ENCODE measurements at regions not wholly inside any gene's neighbourhood (a gene's known extent, or its start where the extent isn't known, plus 50 kb on each side); places are given as distances from the start of the nearest gene placed in this dataset.

DNA sequence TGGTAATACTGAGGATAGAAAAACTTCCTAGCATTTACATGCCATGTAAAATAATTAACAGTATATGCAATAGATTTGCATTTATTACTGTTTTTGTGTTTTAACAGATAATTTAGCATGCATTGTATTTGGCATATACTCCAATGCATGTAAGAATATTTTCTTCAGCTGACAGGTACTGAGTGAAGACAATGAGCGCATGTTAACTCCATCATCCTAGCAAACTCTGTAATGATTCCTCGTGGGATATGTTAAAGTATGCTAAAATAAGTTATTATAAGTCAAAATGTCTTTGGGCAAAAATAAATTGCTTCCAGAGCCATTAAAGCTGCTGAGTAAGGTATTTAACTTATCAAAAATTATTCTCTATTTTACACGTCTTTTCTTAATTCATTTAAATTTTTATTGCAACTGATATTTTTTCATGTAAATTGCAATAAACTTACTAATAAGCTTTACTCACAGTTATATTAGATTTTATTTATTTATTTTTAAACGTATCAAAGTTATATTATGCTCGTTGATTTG lies 616.4 kb upstream of the NDST4 start:
- Histone ChIP-seq H3K4me1 (no peaks in the 10 kb centered on the region), H3K36me3 (no peaks in the 10 kb centered on the region), H3K27ac (no peak overlapping the region), H3K4me3 (no peak overlapping the region), H3K9me3 (no peaks in the 10 kb centered on the region), H3K27me3 (no peaks in the 10 kb centered on the region)
- TF ChIP-seq, protein P1, sequence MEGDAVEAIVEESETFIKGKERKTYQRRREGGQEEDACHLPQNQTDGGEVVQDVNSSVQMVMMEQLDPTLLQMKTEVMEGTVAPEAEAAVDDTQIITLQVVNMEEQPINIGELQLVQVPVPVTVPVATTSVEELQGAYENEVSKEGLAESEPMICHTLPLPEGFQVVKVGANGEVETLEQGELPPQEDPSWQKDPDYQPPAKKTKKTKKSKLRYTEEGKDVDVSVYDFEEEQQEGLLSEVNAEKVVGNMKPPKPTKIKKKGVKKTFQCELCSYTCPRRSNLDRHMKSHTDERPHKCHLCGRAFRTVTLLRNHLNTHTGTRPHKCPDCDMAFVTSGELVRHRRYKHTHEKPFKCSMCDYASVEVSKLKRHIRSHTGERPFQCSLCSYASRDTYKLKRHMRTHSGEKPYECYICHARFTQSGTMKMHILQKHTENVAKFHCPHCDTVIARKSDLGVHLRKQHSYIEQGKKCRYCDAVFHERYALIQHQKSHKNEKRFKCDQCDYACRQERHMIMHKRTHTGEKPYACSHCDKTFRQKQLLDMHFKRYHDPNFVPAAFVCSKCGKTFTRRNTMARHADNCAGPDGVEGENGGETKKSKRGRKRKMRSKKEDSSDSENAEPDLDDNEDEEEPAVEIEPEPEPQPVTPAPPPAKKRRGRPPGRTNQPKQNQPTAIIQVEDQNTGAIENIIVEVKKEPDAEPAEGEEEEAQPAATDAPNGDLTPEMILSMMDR (IDR thresholded peaks at IDR 0.05): no peak
- TF ChIP-seq EP300 (IDR thresholded peaks at IDR 0.05; ENCODE audit: low read depth) (no peak), POLR2AphosphoS5 (IDR thresholded peaks at IDR 0.05) (no peak), POLR2A (IDR thresholded peaks at IDR 0.05) (no peak)
- in situ Hi-C loops (cut with MboI; ENCODE audit: low pct_ligation_motif_present in 1 of 4, low pct_unique_long_range_greater_than_20kb in 1 of 4, low sequenced_read_pairs in 3 of 4): no loop called here
- no peak for DNase-seq
- intact Hi-C loops (cut with DNase I; ENCODE audit: low total_unique reads): no loop called here
- WGBS, 2 donors (ENCODE audit: low coverage in 1 of 2): 75 to 80% methylated on average over 5 of the region's 5 CpGs

DNA sequence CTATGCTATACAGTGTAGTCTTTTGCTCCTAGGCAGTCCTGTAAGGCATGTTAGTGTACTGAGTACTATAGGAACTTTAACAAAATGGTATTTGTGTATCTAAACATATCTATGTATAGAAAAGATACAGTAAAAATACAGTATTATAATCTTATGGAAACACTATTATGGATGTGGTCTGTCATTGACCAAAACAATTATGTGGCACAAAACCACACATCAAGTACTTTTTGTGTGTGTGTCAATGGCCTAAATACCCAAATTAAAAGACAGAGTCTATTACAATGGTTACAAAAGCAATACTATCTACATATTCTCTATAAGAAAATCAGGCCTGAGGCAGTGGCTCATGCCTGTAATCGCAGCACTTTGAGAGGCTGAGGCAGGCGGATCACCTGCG lies 610.2 kb upstream of the NDST4 start:
- in situ Hi-C loops (cut with MboI; ENCODE audit: low pct_ligation_motif_present in 1 of 4, low pct_unique_long_range_greater_than_20kb in 1 of 4, low sequenced_read_pairs in 3 of 4) (no loop called here), intact Hi-C loops (cut with DNase I; ENCODE audit: low total_unique reads) (no loop called here)
- no peaks in the 10 kb centered on the region for H3K36me3 ChIP-seq
- TF ChIP-seq, protein P1 (IDR thresholded peaks at IDR 0.05): no peak
- TF ChIP-seq EP300 (IDR thresholded peaks at IDR 0.05; ENCODE audit: low read depth) (no peak), POLR2AphosphoS5 (IDR thresholded peaks at IDR 0.05) (no peak), POLR2A (IDR thresholded peaks at IDR 0.05) (no peak)
- H3K27ac ChIP-seq: no peak overlapping the region
- H3K27me3 ChIP-seq: no peaks in the 10 kb centered on the region
- no peaks in the 10 kb centered on the region for H3K4me1 ChIP-seq
- no peak overlapping the region for H3K4me3 ChIP-seq
- H3K9me3 ChIP-seq: no peaks in the 10 kb centered on the region
- DNase-seq: no peak
- 89% methylated on average over 3 of the region's 3 CpGs; no CpG with 5 or more reads in 1 of the 2 donors for WGBS, 2 donors (ENCODE audit: low coverage in 1 of 2)

DNA sequence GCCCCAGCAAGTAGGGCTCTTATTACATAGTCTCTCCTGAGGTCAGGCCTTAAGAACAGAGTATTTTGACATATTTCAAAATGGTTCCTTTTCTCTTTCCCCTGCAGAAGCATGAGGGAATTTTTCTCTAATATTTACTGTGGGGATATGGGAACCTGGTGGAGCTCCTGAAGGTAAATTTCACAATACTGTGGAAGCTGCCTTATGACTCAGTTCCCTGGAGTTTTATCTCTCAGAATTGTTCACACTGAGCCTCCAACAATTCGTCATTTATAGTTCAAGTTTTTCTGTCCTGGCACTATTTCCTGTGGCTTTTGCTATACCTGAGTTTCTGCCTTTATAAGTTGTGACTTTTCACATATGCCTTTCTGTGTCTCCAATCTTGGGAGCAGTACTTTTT lies 607.2 kb upstream of the NDST4 start:
- no peak for DNase-seq
- Histone ChIP-seq H3K27ac (no peak overlapping the region), H3K27me3 (no peaks in the 10 kb centered on the region), H3K4me1 (no peaks in the 10 kb centered on the region), H3K4me3 (no peak overlapping the region), H3K9me3 (no peaks in the 10 kb centered on the region), H3K36me3 (no peaks in the 10 kb centered on the region)
- intact Hi-C loops (cut with DNase I; ENCODE audit: low total_unique reads): no loop called here
- in situ Hi-C loops (cut with MboI; ENCODE audit: low pct_ligation_motif_present in 1 of 4, low pct_unique_long_range_greater_than_20kb in 1 of 4, low sequenced_read_pairs in 3 of 4): no loop called here
- TF ChIP-seq, protein P1 (IDR thresholded peaks at IDR 0.05): no peak
- TF ChIP-seq EP300 (IDR thresholded peaks at IDR 0.05; ENCODE audit: low read depth) (no peak), POLR2A (IDR thresholded peaks at IDR 0.05) (no peak), POLR2AphosphoS5 (IDR thresholded peaks at IDR 0.05) (no peak)
- 50 to 71% methylated on average over 1 of the region's 1 CpG for WGBS, 2 donors (ENCODE audit: low coverage in 1 of 2)

DNA sequence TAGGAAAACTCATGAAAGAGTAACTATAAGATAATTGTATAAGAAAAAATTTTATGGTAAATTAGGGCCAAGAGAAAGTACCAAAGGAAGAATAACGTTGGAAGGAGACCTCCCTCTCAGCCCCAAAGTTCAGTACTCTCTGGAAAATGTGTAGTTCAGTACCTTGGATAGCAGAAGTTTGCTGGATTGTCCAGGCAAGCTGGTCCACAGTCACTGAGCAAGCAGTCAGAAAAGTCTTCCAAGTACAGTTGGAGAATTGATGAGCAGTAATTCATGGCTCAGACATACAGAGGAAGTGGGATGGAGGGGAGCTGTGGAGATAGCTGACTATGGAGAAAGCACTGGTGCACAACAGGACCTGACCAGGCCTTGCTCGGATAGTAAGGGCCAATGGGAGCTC lies 598.2 kb upstream of the NDST4 start:
- Histone ChIP-seq H3K9me3 (no peaks in the 10 kb centered on the region), H3K27ac (no peak overlapping the region), H3K36me3 (no peaks in the 10 kb centered on the region), H3K4me3 (no peak overlapping the region), H3K27me3 (no peaks in the 10 kb centered on the region), H3K4me1 (no peaks in the 10 kb centered on the region)
- intact Hi-C loops (cut with DNase I; ENCODE audit: low total_unique reads): no loop called here
- 14 to 40% methylated on average over 2 of the region's 2 CpGs for WGBS, 2 donors (ENCODE audit: low coverage in 1 of 2)
- TF ChIP-seq EP300 (IDR thresholded peaks at IDR 0.05; ENCODE audit: low read depth): no peak
- no peak for TF ChIP-seq POLR2A (IDR thresholded peaks at IDR 0.05)
- TF ChIP-seq POLR2AphosphoS5 (IDR thresholded peaks at IDR 0.05): no peak
- TF ChIP-seq, protein P1 (IDR thresholded peaks at IDR 0.05): no peak
- in situ Hi-C loops (cut with MboI; ENCODE audit: low pct_ligation_motif_present in 1 of 4, low pct_unique_long_range_greater_than_20kb in 1 of 4, low sequenced_read_pairs in 3 of 4): no loop called here
- DNase-seq: no peak

Data from transverse colon (tissue), 4 donors.